Left lung (tissue), 4 donors: ENCODE measurements at regions not wholly inside any gene's neighbourhood (a gene's known extent, or its start where the extent isn't known, plus 50 kb on each side); places are given as distances from the start of the nearest gene placed in this dataset.

ENCODE experiments used
- ATAC-seq: fragments of 200-7000 bp; cut with Tn5 transposase; one replicate; pipeline ENCODE4 v1.9.1; 2020; ENCODE audit warnings: moderate library complexity
- DNase-seq, 4 donors: peaks; one replicate each; pipeline ENCODE4 v3.0.0-alpha.2; 2013 to 2020
- H3K27ac ChIP-seq, 2 donors: fragments of 200-600 bp; sonication (generic) in 1 of 2; one replicate each; pipeline versions ENCODE4 v1.5.0 to v1.8.0; 2020 to 2021
- H3K27me3 ChIP-seq, 2 donors: fragments of 200-600 bp; sonication (generic) in 1 of 2; one replicate each; pipeline versions ENCODE4 v1.5.0 to v1.8.0; 2020 to 2021
- H3K36me3 ChIP-seq, 2 donors: fragments of 200-600 bp; sonication (generic) in 1 of 2; one replicate each; pipeline versions ENCODE4 v1.5.0 to v1.8.0; 2020 to 2021
- H3K4me1 ChIP-seq, 2 donors: fragments of 200-600 bp; one replicate each; pipeline ENCODE4 v1.8.0; 2021
- H3K4me3 ChIP-seq, 2 donors: fragments of 200-600 bp; sonication (generic) in 1 of 2; one replicate each; pipeline versions ENCODE4 v1.5.0 to v1.8.0; 2020 to 2021; ENCODE audit warnings: mild to moderate bottlenecking in 1 of 2
- H3K9me3 ChIP-seq, 2 donors: fragments of 200-600 bp; sonication (generic) in 1 of 2; one replicate each; pipeline versions ENCODE4 v1.5.0 to v1.8.0; 2020 to 2021
- intact Hi-C, 2 donors: fragments of 100-400 bp; cut with DNase I; formaldehyde crosslinking; loops; one replicate each; pipeline versions ENCODE4 v1.11.2 to v1.14.2; 2022
- TF ChIP-seq, protein P1 (sequence below), 2 donors: fragments of 200-600 bp; sonication (generic) in 1 of 2; IDR thresholded peaks; one replicate each; pipeline versions ENCODE4 v1.5.0 to v1.8.0; 2021; ENCODE audit warnings: antibody characterized with exemption in 2 of 2
- donor health status: DM: no; HTN: yes; CAD: no.
- donor health status: DM: no; HTN: no; CAD: no.

DNA sequence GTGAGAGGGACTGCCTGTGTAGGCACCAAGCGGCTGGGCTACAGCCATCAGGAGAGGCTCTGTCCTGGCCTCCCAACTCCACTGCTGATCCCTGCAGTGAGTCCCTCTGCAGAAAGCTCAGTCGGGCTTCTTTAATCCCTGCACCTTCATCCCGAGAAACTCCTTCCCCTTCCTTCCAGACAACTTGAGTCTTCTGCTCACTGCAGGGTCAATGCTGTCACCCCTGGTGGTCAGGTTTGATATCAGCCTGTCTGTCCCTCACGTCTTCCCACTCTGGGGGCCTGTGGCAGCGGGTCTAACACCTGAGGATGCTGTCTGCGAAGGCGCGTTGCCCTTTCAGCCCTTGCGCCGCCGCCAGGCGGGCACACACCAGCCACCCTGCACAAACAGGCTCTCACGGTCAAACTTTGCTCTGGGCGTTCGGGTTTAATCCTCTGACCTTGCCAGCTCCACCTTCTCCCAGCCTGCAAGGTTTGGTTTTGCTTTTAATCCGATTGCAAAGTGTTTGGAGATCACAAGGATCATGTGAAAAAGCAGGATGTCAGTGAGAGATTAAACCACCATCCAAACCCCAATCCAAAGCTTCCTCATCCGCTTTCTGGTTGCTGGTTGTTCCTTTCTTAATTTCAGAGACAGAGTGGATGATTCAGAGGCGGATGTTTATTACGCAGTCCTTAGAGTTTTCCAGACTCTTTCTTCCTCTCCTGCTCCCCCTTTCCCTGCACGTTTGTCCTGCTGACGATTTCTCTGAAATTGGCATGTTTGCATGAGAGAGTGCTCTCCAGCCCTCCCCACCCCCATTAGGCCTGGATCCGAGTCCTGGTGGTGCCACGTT, 74.8 kb upstream of the SLC34A2 start:
- no peak for DNase-seq
- H3K9me3 ChIP-seq = no peaks in the 10 kb centered on the region
- H3K27me3 ChIP-seq = no peaks in the 10 kb centered on the region
- no peaks in the 10 kb centered on the region for H3K36me3 ChIP-seq
- no peak for ATAC-seq
- H3K4me1 ChIP-seq = no peaks in the 10 kb centered on the region
- no peak overlapping the region for H3K27ac ChIP-seq
- TF ChIP-seq, protein P1, sequence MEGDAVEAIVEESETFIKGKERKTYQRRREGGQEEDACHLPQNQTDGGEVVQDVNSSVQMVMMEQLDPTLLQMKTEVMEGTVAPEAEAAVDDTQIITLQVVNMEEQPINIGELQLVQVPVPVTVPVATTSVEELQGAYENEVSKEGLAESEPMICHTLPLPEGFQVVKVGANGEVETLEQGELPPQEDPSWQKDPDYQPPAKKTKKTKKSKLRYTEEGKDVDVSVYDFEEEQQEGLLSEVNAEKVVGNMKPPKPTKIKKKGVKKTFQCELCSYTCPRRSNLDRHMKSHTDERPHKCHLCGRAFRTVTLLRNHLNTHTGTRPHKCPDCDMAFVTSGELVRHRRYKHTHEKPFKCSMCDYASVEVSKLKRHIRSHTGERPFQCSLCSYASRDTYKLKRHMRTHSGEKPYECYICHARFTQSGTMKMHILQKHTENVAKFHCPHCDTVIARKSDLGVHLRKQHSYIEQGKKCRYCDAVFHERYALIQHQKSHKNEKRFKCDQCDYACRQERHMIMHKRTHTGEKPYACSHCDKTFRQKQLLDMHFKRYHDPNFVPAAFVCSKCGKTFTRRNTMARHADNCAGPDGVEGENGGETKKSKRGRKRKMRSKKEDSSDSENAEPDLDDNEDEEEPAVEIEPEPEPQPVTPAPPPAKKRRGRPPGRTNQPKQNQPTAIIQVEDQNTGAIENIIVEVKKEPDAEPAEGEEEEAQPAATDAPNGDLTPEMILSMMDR (IDR thresholded peaks at IDR 0.05) = no peak
- intact Hi-C loops = no loop called here
- no peak overlapping the region for H3K4me3 ChIP-seq

DNA sequence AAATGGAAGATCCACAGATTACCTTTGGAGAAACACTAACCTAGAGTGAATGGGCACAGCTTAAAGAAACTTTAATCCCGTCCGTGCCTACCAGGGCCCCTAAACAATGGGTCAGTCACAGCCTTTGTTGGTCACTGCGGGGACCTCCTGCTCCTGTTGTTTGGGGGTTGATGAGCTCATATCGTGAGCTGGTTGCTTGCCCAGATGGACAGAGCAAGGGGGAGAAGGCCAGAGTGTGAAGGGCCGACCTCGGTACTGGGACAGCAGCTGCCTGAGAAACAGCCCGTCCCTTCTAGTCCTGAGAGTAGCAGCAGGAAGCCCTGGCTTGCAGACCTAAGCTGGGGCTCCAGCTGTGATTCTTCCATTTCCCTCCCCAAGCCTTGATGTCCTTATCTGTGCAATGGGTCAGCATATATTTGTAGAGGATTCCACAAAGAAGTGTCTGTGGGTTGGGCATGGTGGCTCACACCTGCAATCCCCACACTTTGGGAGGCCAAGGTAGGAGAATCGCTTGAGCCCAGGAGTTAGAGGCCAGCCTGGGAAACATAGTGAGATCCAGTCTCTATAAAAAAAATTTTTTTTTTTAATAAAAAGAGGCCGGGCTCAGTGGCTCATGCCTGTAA, 69.6 kb upstream of the SLC34A2 start:
- H3K36me3 ChIP-seq = no peaks in the 10 kb centered on the region
- no peaks in the 10 kb centered on the region for H3K27me3 ChIP-seq
- TF ChIP-seq, protein P1 (IDR thresholded peaks at IDR 0.05) = no peak
- H3K4me1 ChIP-seq = no peaks in the 10 kb centered on the region
- no peak overlapping the region for H3K4me3 ChIP-seq
- DNase-seq = no peak
- intact Hi-C loops = no loop called here
- no peak overlapping the region for H3K27ac ChIP-seq
- no peak for ATAC-seq
- H3K9me3 ChIP-seq = no peaks in the 10 kb centered on the region

GRCh38 chr4:25588206-25588605, 67.4 kb upstream of the SLC34A2 start:
- intact Hi-C loops = no loop called here
- H3K4me3 ChIP-seq = no peak overlapping the region
- no peaks in the 10 kb centered on the region for H3K27me3 ChIP-seq
- no peak overlapping the region for H3K27ac ChIP-seq
- no peaks in the 10 kb centered on the region for H3K36me3 ChIP-seq
- TF ChIP-seq, protein P1 (IDR thresholded peaks at IDR 0.05) = no peak
- H3K9me3 ChIP-seq = no peaks in the 10 kb centered on the region
- no peaks in the 10 kb centered on the region for H3K4me1 ChIP-seq
- DNase-seq (no peak), ATAC-seq (no peak)

DNA sequence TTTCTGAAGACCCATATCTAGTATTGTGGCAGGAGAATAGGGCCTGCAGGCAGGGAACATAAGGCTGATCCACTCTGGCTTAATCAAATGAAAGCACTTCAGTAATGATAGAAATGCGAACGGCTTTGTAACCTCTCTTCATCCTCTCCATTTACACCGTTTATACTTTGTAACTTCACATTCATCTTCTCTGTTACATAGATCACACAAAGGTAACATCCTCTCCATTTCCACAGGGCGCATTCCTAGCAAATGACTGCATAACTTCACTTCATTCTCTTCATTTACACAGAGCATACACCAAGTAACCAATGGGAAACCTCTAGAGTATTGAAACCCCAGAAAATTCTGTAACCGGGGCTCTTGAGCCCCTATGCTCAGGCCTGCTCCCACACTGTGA, 65.5 kb upstream of the SLC34A2 start:
- TF ChIP-seq, protein P1 (IDR thresholded peaks at IDR 0.05) = no peak
- DNase-seq = no peak
- Histone ChIP-seq H3K36me3 (no peaks in the 10 kb centered on the region), H3K27me3 (no peaks in the 10 kb centered on the region), H3K27ac (no peak overlapping the region), H3K4me3 (no peak overlapping the region), H3K9me3 (peaks cover 0 to 5% of the 10 kb centered on the region in 2 donors), H3K4me1 (no peaks in the 10 kb centered on the region)
- intact Hi-C loops = no loop called here
- no peak for ATAC-seq

DNA sequence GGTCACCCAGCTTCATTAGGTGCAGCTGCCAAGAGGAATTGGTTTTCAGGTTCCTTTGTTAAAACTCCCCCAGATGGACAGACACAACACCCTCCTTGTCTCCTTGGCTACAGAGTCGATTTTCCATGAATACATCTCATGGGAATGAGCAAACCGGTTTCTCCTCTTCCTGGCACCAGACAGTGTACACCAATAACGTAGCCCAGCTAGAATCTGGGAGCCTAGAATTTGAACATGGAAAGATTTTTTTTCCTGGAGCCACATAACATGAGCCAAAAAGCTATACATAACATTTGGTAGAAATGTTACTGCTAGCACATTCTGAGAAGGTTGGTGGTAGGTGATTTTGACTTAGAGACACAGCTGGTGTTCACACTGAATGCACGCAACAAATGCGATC, 62.9 kb upstream of the SLC34A2 start:
- Histone ChIP-seq H3K27ac (no peak overlapping the region), H3K9me3 (peaks cover 0 to 22% of the 10 kb centered on the region in 2 donors), H3K4me3 (no peak overlapping the region), H3K4me1 (no peaks in the 10 kb centered on the region), H3K36me3 (no peaks in the 10 kb centered on the region), H3K27me3 (no peaks in the 10 kb centered on the region)
- no peak for ATAC-seq
- intact Hi-C loops = no loop called here
- no peak for DNase-seq
- TF ChIP-seq, protein P1 (IDR thresholded peaks at IDR 0.05) = no peak
